GM10266 (cell line): ENCODE measurements at regions not wholly inside any gene's neighbourhood (a gene's known extent, or its start where the extent isn't known, plus 50 kb on each side); places are given as distances from the start of the nearest gene placed in this dataset.

Experiments
- DNase-seq: peaks from one replicate; pipeline ENCODE4 v3.0.0; 2012; ENCODE audit errors: extremely low spot score
- CTCF ChIP-seq: IDR thresholded peaks from 2 replicates; pipeline ENCODE4 v1.5.1; 2012; ENCODE audit warnings: mild to moderate bottlenecking, low read depth; ENCODE audit not compliant: control insufficient read depth, insufficient read depth; ENCODE audit errors: missing control alignments

- no peak for TF ChIP-seq CTCF
- no peak for DNase-seq
Observed at GRCh38 chr4:22130741-22131140, 182.2 kb upstream of the KCNIP4 start.

GRCh38 chr4:22129454-22130029, 181.0 kb upstream of the KCNIP4 start:
- no peak for TF ChIP-seq CTCF
- DNase-seq = no peak

- DNase-seq = no peak
- TF ChIP-seq CTCF = no peak
Observed at GRCh38 chr4:22122062-22122461, 173.5 kb upstream of the KCNIP4 start.

- TF ChIP-seq CTCF = no peak
- DNase-seq = no peak
Observed at GRCh38 chr4:22115262-22115661, 166.7 kb upstream of the KCNIP4 start.

GRCh38 chr4:22103768-22104167, 155.2 kb upstream of the KCNIP4 start:
- DNase-seq = no peak
- TF ChIP-seq CTCF = no peak

GRCh38 chr4:22099896-22100295, 151.3 kb upstream of the KCNIP4 start:
- no peak for DNase-seq
- TF ChIP-seq CTCF = no peak

GRCh38 chr4:22097596-22097995, 149.0 kb upstream of the KCNIP4 start:
- TF ChIP-seq CTCF = no peak
- no peak for DNase-seq
